SU-DHL-6 (cell line): ENCODE measurements at regions not wholly inside any gene's neighbourhood (a gene's known extent, or its start where the extent isn't known, plus 50 kb on each side); places are given as distances from the start of the nearest gene placed in this dataset.

ENCODE experiments used
- H2AFZ ChIP-seq: fragments of 200-600 bp; sonication (generic); 2 replicates; pipeline ENCODE4 v1.6.1; 2014; ENCODE audit warnings: low read depth, mild to moderate bottlenecking, moderate library complexity, mixed read lengths, antibody characterized with exemption, low read length; ENCODE audit not compliant: severe bottlenecking
- H3F3A ChIP-seq: fragments of 200-600 bp; shearing (Covaris generic); 2 replicates; pipeline ENCODE4 v1.6.0; 2016; ENCODE audit warnings: antibody characterized with exemption, mild to moderate bottlenecking; ENCODE audit not compliant: insufficient read depth
- H3K27ac ChIP-seq: fragments of 200-600 bp; sonication (generic); 2 replicates; pipeline ENCODE4 v1.5.1; 2016; ENCODE audit warnings: low read depth, mild to moderate bottlenecking, low read length, moderate library complexity, mixed read lengths
- H3K27me3 ChIP-seq: fragments of 200-600 bp; sonication (generic), shearing (Covaris generic); 2 replicates; pipeline ENCODE4 v1.6.0; 2014; ENCODE audit warnings: mild to moderate bottlenecking, low read length
- H3K36me3 ChIP-seq: fragments of 200-600 bp; sonication (generic); 2 replicates; pipeline ENCODE4 v1.6.1; 2014; ENCODE audit warnings: mild to moderate bottlenecking, low read length, mixed read lengths
- H3K4me2 ChIP-seq: fragments of 300-600, 200-600 bp; shearing (Covaris generic), sonication (generic); 2 replicates; pipeline ENCODE4 v1.6.0; 2014; ENCODE audit warnings: low read length, low read depth, mild to moderate bottlenecking; ENCODE audit not compliant: poor library complexity, severe bottlenecking
- H3K4me3 ChIP-seq: fragments of 200-600 bp; sonication (generic); 2 replicates; pipeline ENCODE4 v1.5.1; 2014; ENCODE audit warnings: antibody characterized with exemption, low read length, mild to moderate bottlenecking, mixed read lengths; ENCODE audit not compliant: insufficient read depth, poor library complexity, severe bottlenecking
- H3K79me2 ChIP-seq: fragments of 200-600 bp; sonication (generic); 2 replicates; pipeline ENCODE4 v1.6.1; 2014; ENCODE audit warnings: mild to moderate bottlenecking, low read length, moderate library complexity; ENCODE audit not compliant: insufficient read depth
- H3K9ac ChIP-seq: fragments of 200-600 bp; sonication (generic); 2 replicates; pipeline ENCODE4 v1.7.0; 2014; ENCODE audit warnings: mild to moderate bottlenecking, low read length
- H3K9me2 ChIP-seq: fragments of 200-600 bp; sonication (generic); replicated peaks from 2 replicates; pipeline ENCODE4 v1.6.1; 2014; ENCODE audit warnings: low read length; ENCODE audit not compliant: insufficient read depth
- H3K9me3 ChIP-seq: fragments of 200-600 bp; sonication (generic); 2 replicates; pipeline ENCODE4 v1.6.1; 2014; ENCODE audit warnings: low read length, mixed read lengths; ENCODE audit not compliant: insufficient read depth
- H4K20me1 ChIP-seq: fragments of 200-600 bp; sonication (generic); 2 replicates; pipeline ENCODE4 v1.6.1; 2014; ENCODE audit warnings: low read depth, mild to moderate bottlenecking, antibody characterized with exemption, low read length, moderate library complexity, mixed read lengths
- EZH2phosphoT487 ChIP-seq: fragments of 200-600 bp; sonication (generic), shearing (Covaris generic); conservative IDR thresholded peaks from 2 replicates; pipeline ENCODE4 v1.6.1; 2018; ENCODE audit warnings: mild to moderate bottlenecking, antibody characterized with exemption, low read length, moderate library complexity, mixed read lengths
- TF ChIP-seq, protein P1 (sequence below): fragments of 200-600 bp; sonication (generic); IDR thresholded peaks from one replicate; pipeline ENCODE4 v1.5.1; 2017; ENCODE audit warnings: antibody characterized with exemption, mild to moderate bottlenecking, low read length, moderate library complexity; ENCODE audit not compliant: insufficient read depth, poor library complexity, severe bottlenecking

DNA sequence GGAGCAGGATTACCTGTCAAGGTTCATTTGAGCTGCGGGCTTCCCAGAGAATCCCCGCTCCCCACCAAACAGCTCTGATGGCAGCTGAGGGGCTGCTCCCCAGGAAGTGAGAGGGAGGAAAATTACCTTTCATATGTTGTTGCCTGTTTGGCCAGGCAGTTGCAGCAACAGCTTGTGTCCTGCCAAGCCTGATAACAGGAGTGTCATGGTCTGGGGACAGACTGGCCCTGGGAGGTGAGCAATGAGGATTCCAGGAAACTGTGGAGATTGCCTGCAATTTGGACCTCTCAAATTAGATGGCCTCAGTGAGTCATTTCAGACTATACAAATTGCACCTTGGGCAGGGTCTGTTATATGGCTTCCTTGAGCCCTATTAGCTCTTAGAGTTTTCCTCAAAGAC, 189.3 kb downstream of the PTPRU start:
- no peaks in the 10 kb centered on the region for H4K20me1 ChIP-seq
- H3K27me3 ChIP-seq: no peaks in the 10 kb centered on the region
- no peak overlapping the region for H3K27ac ChIP-seq
- no peaks in the 10 kb centered on the region for H3F3A ChIP-seq
- H3K9ac ChIP-seq: no peak overlapping the region
- TF ChIP-seq EZH2phosphoT487: no peak
- TF ChIP-seq, protein P1, sequence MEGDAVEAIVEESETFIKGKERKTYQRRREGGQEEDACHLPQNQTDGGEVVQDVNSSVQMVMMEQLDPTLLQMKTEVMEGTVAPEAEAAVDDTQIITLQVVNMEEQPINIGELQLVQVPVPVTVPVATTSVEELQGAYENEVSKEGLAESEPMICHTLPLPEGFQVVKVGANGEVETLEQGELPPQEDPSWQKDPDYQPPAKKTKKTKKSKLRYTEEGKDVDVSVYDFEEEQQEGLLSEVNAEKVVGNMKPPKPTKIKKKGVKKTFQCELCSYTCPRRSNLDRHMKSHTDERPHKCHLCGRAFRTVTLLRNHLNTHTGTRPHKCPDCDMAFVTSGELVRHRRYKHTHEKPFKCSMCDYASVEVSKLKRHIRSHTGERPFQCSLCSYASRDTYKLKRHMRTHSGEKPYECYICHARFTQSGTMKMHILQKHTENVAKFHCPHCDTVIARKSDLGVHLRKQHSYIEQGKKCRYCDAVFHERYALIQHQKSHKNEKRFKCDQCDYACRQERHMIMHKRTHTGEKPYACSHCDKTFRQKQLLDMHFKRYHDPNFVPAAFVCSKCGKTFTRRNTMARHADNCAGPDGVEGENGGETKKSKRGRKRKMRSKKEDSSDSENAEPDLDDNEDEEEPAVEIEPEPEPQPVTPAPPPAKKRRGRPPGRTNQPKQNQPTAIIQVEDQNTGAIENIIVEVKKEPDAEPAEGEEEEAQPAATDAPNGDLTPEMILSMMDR: no peak
- no peak overlapping the region for H2AFZ ChIP-seq
- no peak overlapping the region for H3K4me3 ChIP-seq
- H3K36me3 ChIP-seq: no peaks in the 10 kb centered on the region
- H3K9me2 ChIP-seq: no peaks in the 10 kb centered on the region
- H3K9me3 ChIP-seq: no peaks in the 10 kb centered on the region
- H3K79me2 ChIP-seq: no peaks in the 10 kb centered on the region
- no peak overlapping the region for H3K4me2 ChIP-seq

GRCh38 chr1:29424266-29424665, 187.9 kb downstream of the PTPRU start:
- Histone ChIP-seq H3K79me2 (no peaks in the 10 kb centered on the region), H2AFZ (no peak overlapping the region), H3K9me2 (no peaks in the 10 kb centered on the region), H3F3A (no peaks in the 10 kb centered on the region), H3K27me3 (no peaks in the 10 kb centered on the region; the same call in 1 of the 2 replicates), H3K9me3 (no peaks in the 10 kb centered on the region), H3K4me3 (no peak overlapping the region), H3K27ac (no peak overlapping the region), H3K4me2 (no peak overlapping the region), H4K20me1 (no peaks in the 10 kb centered on the region), H3K36me3 (no peaks in the 10 kb centered on the region), H3K9ac (no peak overlapping the region)
- no peak for TF ChIP-seq EZH2phosphoT487

DNA sequence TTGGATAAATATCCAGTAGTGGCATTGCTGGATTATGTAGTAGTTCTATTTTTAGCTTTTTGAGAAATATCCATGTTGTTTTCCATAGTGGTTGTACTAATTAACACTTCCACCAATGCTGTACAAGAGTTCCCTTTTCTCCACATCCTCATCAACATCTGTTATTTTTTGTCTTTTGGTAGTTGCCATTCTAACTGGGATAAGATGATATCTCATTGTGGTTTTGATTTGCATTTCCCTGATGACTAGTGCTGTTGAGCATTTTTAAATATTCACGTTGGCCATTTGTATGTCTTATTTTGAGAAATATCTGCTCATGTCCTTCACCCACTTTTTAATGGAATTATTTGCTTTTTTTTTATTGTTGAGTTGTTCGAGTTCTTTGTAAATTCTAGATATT, 183.9 kb downstream of the PTPRU start:
- H2AFZ ChIP-seq: no peak overlapping the region
- H3K4me3 ChIP-seq: no peak overlapping the region
- no peak overlapping the region for H3K9ac ChIP-seq
- H3K9me3 ChIP-seq: no peaks in the 10 kb centered on the region
- H3K27ac ChIP-seq: no peak overlapping the region
- no peaks in the 10 kb centered on the region for H3F3A ChIP-seq
- H3K79me2 ChIP-seq: no peaks in the 10 kb centered on the region
- H3K27me3 ChIP-seq: no peaks in the 10 kb centered on the region; the same call in 1 of the 2 replicates
- H3K36me3 ChIP-seq: no peaks in the 10 kb centered on the region
- H4K20me1 ChIP-seq: no peaks in the 10 kb centered on the region
- H3K9me2 ChIP-seq: no peaks in the 10 kb centered on the region
- H3K4me2 ChIP-seq: no peak overlapping the region
- no peak for TF ChIP-seq EZH2phosphoT487
- TF ChIP-seq, protein P1: no peak

- Histone ChIP-seq H3K4me2 (no peak overlapping the region), H2AFZ (no peak overlapping the region), H3K27ac (no peak overlapping the region), H3K9ac (no peak overlapping the region), H3K79me2 (no peaks in the 10 kb centered on the region), H3K27me3 (no peaks in the 10 kb centered on the region; the same call in 1 of the 2 replicates), H3F3A (no peaks in the 10 kb centered on the region), H3K36me3 (no peaks in the 10 kb centered on the region), H3K9me2 (no peaks in the 10 kb centered on the region), H3K9me3 (no peaks in the 10 kb centered on the region), H4K20me1 (no peaks in the 10 kb centered on the region), H3K4me3 (no peak overlapping the region)
- no peak for TF ChIP-seq EZH2phosphoT487
- TF ChIP-seq, protein P1: no peak
Observed at GRCh38 chr1:29417971-29418370, 181.6 kb downstream of the PTPRU start.
